ENCODE measurements at regions not wholly inside any gene's neighbourhood (a gene's known extent, or its start where the extent isn't known, plus 50 kb on each side); places are given as distances from the start of the nearest gene placed in this dataset.

DNA sequence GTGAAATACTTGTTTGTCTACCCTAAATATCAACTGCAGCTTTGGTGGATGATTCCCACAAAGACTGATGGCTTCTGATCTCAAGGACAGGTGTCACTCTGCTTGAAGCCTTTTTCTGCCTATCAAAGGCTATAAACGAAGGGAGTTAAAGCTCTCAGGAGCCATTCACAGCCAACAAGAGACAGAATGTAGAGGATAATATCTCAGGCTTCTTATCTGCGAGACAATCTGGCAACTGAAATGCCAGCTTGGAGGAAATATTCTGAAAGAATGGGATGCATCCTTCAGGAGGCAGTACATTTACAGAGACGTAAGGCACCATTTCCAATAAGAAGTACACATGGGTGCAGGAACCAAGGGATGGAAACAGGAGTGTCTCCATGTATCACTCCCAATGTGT lies 549.4 kb downstream of the GPAM start (continued):
- TF ChIP-seq, protein P1, sequence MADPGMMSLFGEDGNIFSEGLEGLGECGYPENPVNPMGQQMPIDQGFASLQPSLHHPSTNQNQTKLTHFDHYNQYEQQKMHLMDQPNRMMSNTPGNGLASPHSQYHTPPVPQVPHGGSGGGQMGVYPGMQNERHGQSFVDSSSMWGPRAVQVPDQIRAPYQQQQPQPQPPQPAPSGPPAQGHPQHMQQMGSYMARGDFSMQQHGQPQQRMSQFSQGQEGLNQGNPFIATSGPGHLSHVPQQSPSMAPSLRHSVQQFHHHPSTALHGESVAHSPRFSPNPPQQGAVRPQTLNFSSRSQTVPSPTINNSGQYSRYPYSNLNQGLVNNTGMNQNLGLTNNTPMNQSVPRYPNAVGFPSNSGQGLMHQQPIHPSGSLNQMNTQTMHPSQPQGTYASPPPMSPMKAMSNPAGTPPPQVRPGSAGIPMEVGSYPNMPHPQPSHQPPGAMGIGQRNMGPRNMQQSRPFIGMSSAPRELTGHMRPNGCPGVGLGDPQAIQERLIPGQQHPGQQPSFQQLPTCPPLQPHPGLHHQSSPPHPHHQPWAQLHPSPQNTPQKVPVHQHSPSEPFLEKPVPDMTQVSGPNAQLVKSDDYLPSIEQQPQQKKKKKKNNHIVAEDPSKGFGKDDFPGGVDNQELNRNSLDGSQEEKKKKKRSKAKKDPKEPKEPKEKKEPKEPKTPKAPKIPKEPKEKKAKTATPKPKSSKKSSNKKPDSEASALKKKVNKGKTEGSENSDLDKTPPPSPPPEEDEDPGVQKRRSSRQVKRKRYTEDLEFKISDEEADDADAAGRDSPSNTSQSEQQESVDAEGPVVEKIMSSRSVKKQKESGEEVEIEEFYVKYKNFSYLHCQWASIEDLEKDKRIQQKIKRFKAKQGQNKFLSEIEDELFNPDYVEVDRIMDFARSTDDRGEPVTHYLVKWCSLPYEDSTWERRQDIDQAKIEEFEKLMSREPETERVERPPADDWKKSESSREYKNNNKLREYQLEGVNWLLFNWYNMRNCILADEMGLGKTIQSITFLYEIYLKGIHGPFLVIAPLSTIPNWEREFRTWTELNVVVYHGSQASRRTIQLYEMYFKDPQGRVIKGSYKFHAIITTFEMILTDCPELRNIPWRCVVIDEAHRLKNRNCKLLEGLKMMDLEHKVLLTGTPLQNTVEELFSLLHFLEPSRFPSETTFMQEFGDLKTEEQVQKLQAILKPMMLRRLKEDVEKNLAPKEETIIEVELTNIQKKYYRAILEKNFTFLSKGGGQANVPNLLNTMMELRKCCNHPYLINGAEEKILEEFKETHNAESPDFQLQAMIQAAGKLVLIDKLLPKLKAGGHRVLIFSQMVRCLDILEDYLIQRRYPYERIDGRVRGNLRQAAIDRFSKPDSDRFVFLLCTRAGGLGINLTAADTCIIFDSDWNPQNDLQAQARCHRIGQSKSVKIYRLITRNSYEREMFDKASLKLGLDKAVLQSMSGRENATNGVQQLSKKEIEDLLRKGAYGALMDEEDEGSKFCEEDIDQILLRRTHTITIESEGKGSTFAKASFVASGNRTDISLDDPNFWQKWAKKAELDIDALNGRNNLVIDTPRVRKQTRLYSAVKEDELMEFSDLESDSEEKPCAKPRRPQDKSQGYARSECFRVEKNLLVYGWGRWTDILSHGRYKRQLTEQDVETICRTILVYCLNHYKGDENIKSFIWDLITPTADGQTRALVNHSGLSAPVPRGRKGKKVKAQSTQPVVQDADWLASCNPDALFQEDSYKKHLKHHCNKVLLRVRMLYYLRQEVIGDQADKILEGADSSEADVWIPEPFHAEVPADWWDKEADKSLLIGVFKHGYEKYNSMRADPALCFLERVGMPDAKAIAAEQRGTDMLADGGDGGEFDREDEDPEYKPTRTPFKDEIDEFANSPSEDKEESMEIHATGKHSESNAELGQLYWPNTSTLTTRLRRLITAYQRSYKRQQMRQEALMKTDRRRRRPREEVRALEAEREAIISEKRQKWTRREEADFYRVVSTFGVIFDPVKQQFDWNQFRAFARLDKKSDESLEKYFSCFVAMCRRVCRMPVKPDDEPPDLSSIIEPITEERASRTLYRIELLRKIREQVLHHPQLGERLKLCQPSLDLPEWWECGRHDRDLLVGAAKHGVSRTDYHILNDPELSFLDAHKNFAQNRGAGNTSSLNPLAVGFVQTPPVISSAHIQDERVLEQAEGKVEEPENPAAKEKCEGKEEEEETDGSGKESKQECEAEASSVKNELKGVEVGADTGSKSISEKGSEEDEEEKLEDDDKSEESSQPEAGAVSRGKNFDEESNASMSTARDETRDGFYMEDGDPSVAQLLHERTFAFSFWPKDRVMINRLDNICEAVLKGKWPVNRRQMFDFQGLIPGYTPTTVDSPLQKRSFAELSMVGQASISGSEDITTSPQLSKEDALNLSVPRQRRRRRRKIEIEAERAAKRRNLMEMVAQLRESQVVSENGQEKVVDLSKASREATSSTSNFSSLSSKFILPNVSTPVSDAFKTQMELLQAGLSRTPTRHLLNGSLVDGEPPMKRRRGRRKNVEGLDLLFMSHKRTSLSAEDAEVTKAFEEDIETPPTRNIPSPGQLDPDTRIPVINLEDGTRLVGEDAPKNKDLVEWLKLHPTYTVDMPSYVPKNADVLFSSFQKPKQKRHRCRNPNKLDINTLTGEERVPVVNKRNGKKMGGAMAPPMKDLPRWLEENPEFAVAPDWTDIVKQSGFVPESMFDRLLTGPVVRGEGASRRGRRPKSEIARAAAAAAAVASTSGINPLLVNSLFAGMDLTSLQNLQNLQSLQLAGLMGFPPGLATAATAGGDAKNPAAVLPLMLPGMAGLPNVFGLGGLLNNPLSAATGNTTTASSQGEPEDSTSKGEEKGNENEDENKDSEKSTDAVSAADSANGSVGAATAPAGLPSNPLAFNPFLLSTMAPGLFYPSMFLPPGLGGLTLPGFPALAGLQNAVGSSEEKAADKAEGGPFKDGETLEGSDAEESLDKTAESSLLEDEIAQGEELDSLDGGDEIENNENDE (IDR thresholded peaks at IDR 0.05; ENCODE audit: insufficient replicate concordance, low read length) = no peak
- TF ChIP-seq CBX5 (IDR thresholded peaks at IDR 0.05; ENCODE audit: low read depth, low read length) (no peak), ZNF274 (IDR thresholded peaks at IDR 0.05; ENCODE audit: borderline replicate concordance, extremely low read depth, low read length) (no peak), KDM1A (IDR thresholded peaks at IDR 0.05; ENCODE audit: borderline replicate concordance, low read length) (no peak), RAD21 (IDR thresholded peaks at IDR 0.05 in 1 of 2, conservative IDR thresholded peaks at IDR 0.05 in 1 of 2; ENCODE audit: low read depth in 2 of 2, low read length in 2 of 2) (no peak), JUND (IDR thresholded peaks at IDR 0.05; ENCODE audit: low read length) (no peak), GABPA (IDR thresholded peaks at IDR 0.05; ENCODE audit: borderline replicate concordance, insufficient read depth, low read length) (no peak), EP300 (IDR thresholded peaks at IDR 0.05; ENCODE audit: borderline replicate concordance in 1 of 2, low read depth in 2 of 2, low read length in 2 of 2) (no peak), SUZ12 (IDR thresholded peaks at IDR 0.05; ENCODE audit: low read length) (no peak)
- TF ChIP-seq, protein P2, sequence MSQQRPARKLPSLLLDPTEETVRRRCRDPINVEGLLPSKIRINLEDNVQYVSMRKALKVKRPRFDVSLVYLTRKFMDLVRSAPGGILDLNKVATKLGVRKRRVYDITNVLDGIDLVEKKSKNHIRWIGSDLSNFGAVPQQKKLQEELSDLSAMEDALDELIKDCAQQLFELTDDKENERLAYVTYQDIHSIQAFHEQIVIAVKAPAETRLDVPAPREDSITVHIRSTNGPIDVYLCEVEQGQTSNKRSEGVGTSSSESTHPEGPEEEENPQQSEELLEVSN (IDR thresholded peaks at IDR 0.05) = no peak

Data from H1 (cell line).